T-cell (primary cell): ENCODE measurements at regions not wholly inside any gene's neighbourhood (a gene's known extent, or its start where the extent isn't known, plus 50 kb on each side); places are given as distances from the start of the nearest gene placed in this dataset.
"Not testable (repeated sequence)": the region's sequence is repeated elsewhere in the genome, so short reads cannot be mapped to it uniquely, and the experiment has no call there.

Experiments
- ATAC-seq, 4 experiments: fragments of 200-7000 bp in 3 of 4; fragments of 150-1000 bp in 1 of 4; cut with Tn5 transposase; replicated peaks in 1 of 4; 1 replicate in 3 of 4; 2 replicates in 1 of 4; pipeline ENCODE4 v1.10.0; 2021; ENCODE audit warnings: moderate library complexity in 3 of 4, mild to moderate bottlenecking in 2 of 4, moderate number of reproducible peaks in 1 of 4
- CTCF ChIA-PET, 2 donors: fragments of 300-600 bp; sonication (Branson Sonifier 250); formaldehyde crosslinking; loops; one replicate each; lab custom pipeline; 2022; ENCODE audit warnings: antibody characterized with exemption in 2 of 2; lab: Charles Lee
- POLR2A ChIA-PET, 2 donors: fragments of 300-600 bp; sonication (Branson Sonifier 250); formaldehyde crosslinking; loops; one replicate each; lab custom pipeline; 2022; ENCODE audit warnings: antibody characterized with exemption in 2 of 2; lab: Charles Lee
- DNase-seq, 35 experiments: peaks; one replicate each; pipeline versions ENCODE4 v3.0.0 to v3.0.0-alpha.2; 2013 to 2023
- H3K27ac ChIP-seq: one replicate; pipeline ENCODE4 v1.5.1; 2013; ENCODE audit warnings: low read length
- H3K27me3 ChIP-seq, 2 experiments: replicated peaks in 1 of 2; 1 replicate in 1 of 2; 2 replicates in 1 of 2; pipeline versions ENCODE4 v1.6.1 to v1.7.0; 2013; ENCODE audit warnings: low read length in 1 of 2, mixed read lengths in 1 of 2; ENCODE audit not compliant: control insufficient read depth in 2 of 2, insufficient read depth in 2 of 2; ENCODE audit errors: extremely low read depth in 1 of 2
- H3K36me3 ChIP-seq, 2 donors: 1 replicate in 1 of 2; 2 replicates in 1 of 2; pipeline versions ENCODE4 v1.6.1 to v1.7.0; 2013; ENCODE audit warnings: low read length in 1 of 2; ENCODE audit not compliant: control insufficient read depth in 2 of 2, insufficient read depth in 1 of 2; ENCODE audit errors: extremely low read depth in 1 of 2
- H3K4me1 ChIP-seq, 2 experiments: 1 replicate in 1 of 2; 2 replicates in 1 of 2; pipeline versions ENCODE4 v1.6.1 to v1.7.0; 2013; ENCODE audit warnings: low read length in 2 of 2, mixed read lengths in 1 of 2; ENCODE audit not compliant: insufficient read depth in 2 of 2, control insufficient read depth in 1 of 2; ENCODE audit errors: extremely low read depth in 1 of 2
- H3K4me3 ChIP-seq, 2 donors: 1 replicate in 1 of 2; 2 replicates in 1 of 2; pipeline versions ENCODE4 v1.5.1 to v1.7.0; 2013; ENCODE audit warnings: mild to moderate bottlenecking in 2 of 2, low read length in 1 of 2, moderate library complexity in 1 of 2; ENCODE audit not compliant: control insufficient read depth in 1 of 2; ENCODE audit errors: extremely low read depth in 1 of 2
- H3K9me3 ChIP-seq: 2 replicates; pipeline ENCODE4 v1.7.0; 2013
- H3K27ac Mint-ChIP-seq, 2 donors: one replicate each; pipeline ENCODE4 v1.8.0; 2020 to 2021; ENCODE audit warnings: mild to moderate bottlenecking in 2 of 2, mixed read lengths in 2 of 2
- H3K27me3 Mint-ChIP-seq, 2 donors: one replicate each; pipeline ENCODE4 v1.8.0; 2021 to 2022; ENCODE audit warnings: mixed read lengths in 2 of 2
- H3K36me3 Mint-ChIP-seq: one replicate; pipeline ENCODE4 v1.8.0; 2021; ENCODE audit warnings: mixed read lengths
- H3K4me1 Mint-ChIP-seq, 3 donors: one replicate each; pipeline ENCODE4 v1.8.0; 2020 to 2022; ENCODE audit warnings: mixed read lengths in 3 of 3, mild to moderate bottlenecking in 1 of 3
- H3K4me3 Mint-ChIP-seq, 3 donors: one replicate each; pipeline ENCODE4 v1.8.0; 2020 to 2022; ENCODE audit warnings: mild to moderate bottlenecking in 3 of 3, mixed read lengths in 3 of 3, moderate library complexity in 3 of 3
- H3K9me3 Mint-ChIP-seq, 3 donors: one replicate each; pipeline ENCODE4 v1.8.0; 2020 to 2022; ENCODE audit warnings: mixed read lengths in 3 of 3
- WGBS: methylation state at CpG from one replicate; pipeline ENCODE4 v1.1.5; 2013; ENCODE audit warnings: missing lambda C conversion rate; ENCODE audit not compliant: insufficient coverage; 5-methylcytosine and 5-hydroxymethylcytosine counted together

DNA sequence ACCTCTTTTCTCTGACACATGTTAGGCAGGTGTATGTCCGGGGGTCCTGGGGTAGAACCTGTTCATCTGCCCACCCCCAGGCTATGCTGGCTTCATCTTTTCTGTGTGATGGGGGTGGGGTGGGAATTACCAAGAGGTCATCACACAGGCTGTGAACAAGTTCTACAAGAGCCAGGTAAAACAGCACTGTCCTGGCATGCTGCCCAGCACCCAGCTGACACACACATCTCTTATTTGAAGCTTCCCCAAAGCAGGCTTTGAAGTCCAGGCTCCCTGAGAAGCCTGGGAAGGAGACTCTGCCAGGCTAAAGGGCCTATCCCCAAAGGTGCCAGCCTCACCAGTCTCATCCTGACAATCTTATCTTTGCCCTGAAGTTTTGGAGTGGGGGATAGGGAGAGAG, 141.1 kb downstream of the ALG10 start:
- H3K4me3 ChIP-seq, result no peak overlapping the region
- no peaks in the 10 kb centered on the region for H3K9me3 ChIP-seq
- Mint-ChIP-seq H3K9me3 (no peaks in the 10 kb centered on the region), H3K36me3 (no peaks in the 10 kb centered on the region), H3K4me3 (no peak overlapping the region), H3K27me3 (peaks cover 0 to 4% of the 10 kb centered on the region in 2 donors), H3K4me1 (no peaks in the 10 kb centered on the region), H3K27ac (no peak overlapping the region)
- no peaks in the 10 kb centered on the region for H3K4me1 ChIP-seq
- peaks cover 0 to 4% of the 10 kb centered on the region in 2 experiments for H3K27me3 ChIP-seq
- POLR2A ChIA-PET, result no interaction called here
- DNase-seq, result no peak
- CTCF ChIA-PET, result no interaction called here
- no peaks in the 10 kb centered on the region for H3K36me3 ChIP-seq
- H3K27ac ChIP-seq, result no peak overlapping the region
- ATAC-seq, result peak in 1 of 4 experiments; percentile 20
- no CpG with 5 or more reads among the region's 1 CpG for WGBS

DNA sequence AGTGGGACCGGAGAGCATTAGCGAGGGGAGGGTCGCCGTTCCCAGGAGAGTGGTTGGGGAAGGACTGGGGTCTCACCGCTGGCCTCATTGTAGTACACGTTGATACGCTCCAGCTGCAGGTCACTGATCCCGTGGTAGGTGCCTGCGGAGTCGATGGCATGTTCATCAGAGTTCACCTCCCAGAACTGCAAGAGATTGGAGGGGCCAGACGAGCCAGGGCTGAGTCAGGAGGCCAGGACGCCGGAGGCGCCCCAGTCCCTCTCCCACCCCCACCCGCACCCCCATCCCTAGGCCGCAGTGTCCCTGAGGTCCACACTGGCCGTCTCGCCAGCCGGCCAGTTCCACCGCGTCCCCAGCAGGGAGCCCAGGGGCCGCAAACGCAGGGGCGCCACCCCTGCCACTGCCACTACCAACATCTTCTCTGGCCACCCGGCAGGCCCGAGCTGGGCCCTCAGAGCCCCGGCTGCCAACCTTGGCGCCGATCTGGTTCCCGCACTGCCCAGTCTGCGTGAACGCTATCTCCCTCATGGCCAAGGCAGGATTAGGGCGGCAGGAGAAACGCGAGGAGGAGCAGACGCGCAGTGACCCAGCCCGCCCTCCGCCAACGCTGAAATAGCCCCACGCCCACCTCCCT, 144.2 kb downstream of the ALG10 start:
- H3K27me3 ChIP-seq, result peaks cover 0 to 4% of the 10 kb centered on the region in 2 experiments
- Mint-ChIP-seq H3K27me3 (peaks cover 0 to 4% of the 10 kb centered on the region in 2 donors), H3K4me1 (no peaks in the 10 kb centered on the region), H3K36me3 (no peaks in the 10 kb centered on the region), H3K4me3 (no peak overlapping the region), H3K9me3 (no peaks in the 10 kb centered on the region), H3K27ac (no peak overlapping the region)
- no peak overlapping the region for H3K27ac ChIP-seq
- no peaks in the 10 kb centered on the region for H3K9me3 ChIP-seq
- WGBS, result 93% methylated on average over 30 of the region's 41 CpGs
- DNase-seq (no peak), ATAC-seq (no peak)
- ChIA-PET POLR2A (no interaction called here), CTCF (no interaction called here)
- H3K4me3 ChIP-seq, result no peak overlapping the region
- no peaks in the 10 kb centered on the region for H3K36me3 ChIP-seq
- H3K4me1 ChIP-seq, result no peaks in the 10 kb centered on the region

DNA sequence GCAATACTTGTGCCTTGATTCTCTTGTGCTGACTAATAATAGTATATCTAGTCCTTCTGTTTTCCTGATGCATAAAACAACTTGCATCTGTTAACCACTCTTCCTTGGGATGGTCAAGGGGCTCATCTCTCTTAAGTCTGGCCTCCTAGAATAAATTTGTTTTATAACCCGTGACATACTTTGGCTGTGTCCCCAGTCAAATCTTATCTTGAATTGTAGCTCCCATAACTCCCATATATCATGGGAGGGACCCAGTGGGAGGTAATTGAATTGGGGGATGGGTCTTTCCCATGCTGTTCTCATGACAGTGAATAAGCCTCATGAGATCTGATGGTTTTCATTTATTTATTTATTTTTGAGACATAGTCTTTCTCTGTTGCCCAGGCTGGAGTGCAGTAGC, 146.2 kb downstream of the ALG10 start:
- DNase-seq, H3K4me1 Mint-ChIP-seq, H3K27ac ChIP-seq, H3K27ac Mint-ChIP-seq, H3K36me3 Mint-ChIP-seq, POLR2A ChIA-PET, H3K27me3 ChIP-seq, H3K36me3 ChIP-seq, H3K4me3 ChIP-seq, H3K27me3 Mint-ChIP-seq, H3K9me3 Mint-ChIP-seq, H3K4me3 Mint-ChIP-seq, ATAC-seq, H3K4me1 ChIP-seq, H3K9me3 ChIP-seq: not testable (repeated sequence)
- WGBS, result no CpG with 5 or more reads among the region's 1 CpG
- CTCF ChIA-PET, result interaction anchor here in 1 of 2 donors (0.8 kb wide), 1 partner anchor 46 kb away, joined by 3 read pairs; no protein-coding TSS in a partner anchor

DNA sequence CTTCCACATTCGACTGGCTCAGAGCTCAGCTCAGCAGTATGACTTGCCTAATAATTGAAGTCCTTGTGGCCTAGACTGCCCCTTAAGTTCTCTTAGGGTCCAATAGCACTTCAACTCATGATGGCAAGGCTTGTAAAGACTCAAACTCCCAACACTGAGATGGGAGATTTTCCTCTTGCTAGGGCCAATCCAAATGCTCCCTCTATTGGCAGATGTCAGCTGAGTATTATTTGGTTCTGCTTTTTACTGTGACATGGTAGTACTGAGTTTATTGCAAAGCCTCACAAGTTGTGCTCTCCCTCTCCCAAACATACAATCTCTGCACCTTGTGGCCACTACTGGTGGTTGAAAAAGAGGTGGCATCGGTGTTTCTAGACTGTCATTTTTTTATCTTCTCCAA, 164.2 kb downstream of the ALG10 start:
- Histone ChIP-seq H3K36me3 (no peaks in the 10 kb centered on the region), H3K4me3 (no peak overlapping the region), H3K27ac (no peak overlapping the region), H3K9me3 (no peaks in the 10 kb centered on the region), H3K27me3 (peaks cover 0 to 2% of the 10 kb centered on the region in 2 experiments), H3K4me1 (no peaks in the 10 kb centered on the region)
- no peak for DNase-seq
- ChIA-PET CTCF (interaction anchor here in 1 of 2 donors (0.6 kb wide), 1 partner anchor 93 kb away, joined by 3 read pairs; no protein-coding TSS in a partner anchor), POLR2A (no interaction called here)
- no CpG with 5 or more reads among the region's 2 CpGs for WGBS
- Mint-ChIP-seq H3K9me3 (peaks cover 0 to 6% (median 0%) of the 10 kb centered on the region in 3 donors), H3K36me3 (no peaks in the 10 kb centered on the region), H3K27me3 (peaks cover 0 to 14% of the 10 kb centered on the region in 2 donors), H3K4me1 (peaks cover 0 to 3% (median 0%) of the 10 kb centered on the region in 3 donors), H3K27ac (no peak overlapping the region), H3K4me3 (no peak overlapping the region)
- ATAC-seq, result no peak

DNA sequence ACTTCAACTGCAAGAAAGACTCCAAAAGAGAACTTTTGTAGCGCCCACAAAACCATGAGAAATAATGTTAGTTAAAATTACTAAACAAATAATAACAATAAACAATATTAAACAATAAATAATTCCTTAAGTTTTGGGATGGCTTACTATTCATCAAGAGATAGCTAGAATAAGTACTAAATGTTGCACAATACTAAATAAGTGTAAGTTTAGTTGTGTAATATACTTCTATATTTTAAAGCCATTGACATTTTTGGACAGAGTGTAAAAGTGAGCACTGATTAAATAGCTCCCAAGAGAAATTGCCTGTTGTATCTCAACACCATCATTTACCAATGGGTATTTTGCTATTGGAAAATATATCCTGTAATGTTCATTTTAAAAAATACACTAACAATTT, 166.7 kb downstream of the ALG10 start:
- peaks cover 0 to 16% of the 10 kb centered on the region in 2 donors for H3K27me3 Mint-ChIP-seq
- Histone ChIP-seq H3K36me3 (no peaks in the 10 kb centered on the region), H3K9me3 (no peaks in the 10 kb centered on the region), H3K4me1 (no peaks in the 10 kb centered on the region), H3K27ac (no peak overlapping the region), H3K4me3 (no peak overlapping the region), H3K27me3 (peaks cover 0 to 5% of the 10 kb centered on the region in 2 experiments)
- no peak for ATAC-seq
- ChIA-PET CTCF (no interaction called here), POLR2A (no interaction called here)
- peaks cover 0 to 3% (median 0%) of the 10 kb centered on the region in 3 donors for H3K4me1 Mint-ChIP-seq
- no CpG with 5 or more reads among the region's 1 CpG for WGBS
- no peaks in the 10 kb centered on the region for H3K9me3 Mint-ChIP-seq
- H3K36me3 Mint-ChIP-seq, result no peaks in the 10 kb centered on the region
- H3K4me3 Mint-ChIP-seq, result no peak overlapping the region
- H3K27ac Mint-ChIP-seq, result no peak overlapping the region
- no peak for DNase-seq

DNA sequence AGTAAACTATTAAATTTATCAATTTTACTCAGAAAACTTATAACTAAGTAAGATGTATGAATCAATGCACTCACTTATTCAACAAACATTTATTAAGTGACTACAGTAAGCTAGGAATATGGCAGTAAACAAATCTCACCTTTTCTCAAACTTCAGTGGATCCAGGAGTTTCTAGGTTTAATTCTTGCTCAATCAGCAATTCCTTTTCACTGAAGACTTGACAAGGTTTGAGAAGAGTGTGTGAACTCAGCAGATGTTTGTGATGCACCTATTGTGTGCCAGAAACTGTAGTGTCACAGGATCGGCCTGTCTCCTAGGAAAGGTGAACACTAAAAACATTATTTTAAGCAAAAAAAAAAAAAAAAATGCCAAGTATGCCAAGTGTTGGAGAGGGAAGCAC, 167.8 kb downstream of the ALG10 start:
- H3K9me3 Mint-ChIP-seq, result no peaks in the 10 kb centered on the region
- no CpG with 5 or more reads among the region's 1 CpG for WGBS
- peaks cover 0 to 3% (median 0%) of the 10 kb centered on the region in 3 donors for H3K4me1 Mint-ChIP-seq
- no peak for ATAC-seq
- H3K36me3 Mint-ChIP-seq, result no peaks in the 10 kb centered on the region
- H3K36me3 ChIP-seq, result no peaks in the 10 kb centered on the region
- no peaks in the 10 kb centered on the region for H3K9me3 ChIP-seq
- no peak overlapping the region for H3K27ac ChIP-seq
- peaks cover 0 to 5% of the 10 kb centered on the region in 2 experiments for H3K27me3 ChIP-seq
- CTCF ChIA-PET, result no interaction called here
- no peak overlapping the region for H3K4me3 Mint-ChIP-seq
- H3K4me1 ChIP-seq, result no peaks in the 10 kb centered on the region
- no peak for DNase-seq
- peaks cover 0 to 22% of the 10 kb centered on the region in 2 donors for H3K27me3 Mint-ChIP-seq
- no peak overlapping the region for H3K27ac Mint-ChIP-seq
- no peak overlapping the region for H3K4me3 ChIP-seq
- POLR2A ChIA-PET, result no interaction called here
